ENCODE measurements at regions not wholly inside any gene's neighbourhood (a gene's known extent, or its start where the extent isn't known, plus 50 kb on each side); places are given as distances from the start of the nearest gene placed in this dataset.
A peak's percentile ranks its signal among the peaks of the same experiment; 100 is the strongest.

GRCh38 chr6:125533710-125534397 lies 215.6 kb upstream of the HEY2 start:
- no peaks in the 10 kb centered on the region for H4K20me1 ChIP-seq (ENCODE audit: insufficient read depth, low read length)
- H3K27me3 ChIP-seq (ENCODE audit: control insufficient read depth in 2 of 2, insufficient read depth in 2 of 2, low read length in 2 of 2) = peaks cover 20 to 28% of the 10 kb centered on the region in 2 donors
- no peaks in the 10 kb centered on the region for H3K79me2 ChIP-seq (ENCODE audit: insufficient read depth, low read length)
- H3K9me3 Mint-ChIP-seq = peaks cover 0 to 2% (median 0%) of the 10 kb centered on the region in 7 donors
- H3K36me3 ChIP-seq (replicated peaks in 1 of 2; ENCODE audit: control insufficient read depth in 1 of 2, insufficient read depth in 2 of 2, low read length in 2 of 2) = no peaks in the 10 kb centered on the region
- no peak for DNase-seq
- no peak overlapping the region for H3K4me2 ChIP-seq (replicated peaks; ENCODE audit: extremely low read depth, low read length, poor library complexity, severe bottlenecking)
- no peaks in the 10 kb centered on the region for H3K36me3 Mint-ChIP-seq
- H3K4me3 Mint-ChIP-seq = no peak overlapping the region
- intact Hi-C loops (cut with micrococcal nuclease) = no loop called here
- no peak overlapping the region for H3K9ac ChIP-seq (ENCODE audit: insufficient read depth, low read length, poor library complexity, severe bottlenecking)
- H3K4me1 Mint-ChIP-seq = no peaks in the 10 kb centered on the region
- peaks cover 19 to 35% (median 20%) of the 10 kb centered on the region in 3 donors for H3K27me3 Mint-ChIP-seq (ENCODE audit: low read depth in 3 of 3)
- no peaks in the 10 kb centered on the region for H3K9me3 ChIP-seq (replicated peaks in 1 of 2; ENCODE audit: control insufficient read depth in 1 of 2, insufficient read depth in 1 of 2, low read length in 2 of 2)
- H3K4me1 ChIP-seq (ENCODE audit: control insufficient read depth in 1 of 2, insufficient read depth in 2 of 2, low read length in 2 of 2) = no peaks in the 10 kb centered on the region
- WGBS (ENCODE audit: insufficient coverage) = 37% methylated on average over 24 of the region's 28 CpGs
- H3K27ac Mint-ChIP-seq = no peak overlapping the region
- H2AFZ ChIP-seq (ENCODE audit: insufficient read depth, low read depth, low read length, poor library complexity, severe bottlenecking) = no peak overlapping the region
- H3K27ac ChIP-seq (ENCODE audit: low read depth in 1 of 2, low read length in 2 of 2) = no peak overlapping the region
- TF ChIP-seq CTCF (IDR thresholded peaks at IDR 0.05) = no peak
- H3K4me3 ChIP-seq (replicated peaks in 1 of 3; ENCODE audit: low read depth in 2 of 3, low read length in 3 of 3) = no peak overlapping the region

GRCh38 chr6:125534430-125535263 lies 214.8 kb upstream of the HEY2 start:
- DNase-seq = no peak
- Histone ChIP-seq H3K9ac (ENCODE audit: insufficient read depth, low read length, poor library complexity, severe bottlenecking) (no peak overlapping the region), H3K4me3 (replicated peaks in 1 of 3; ENCODE audit: low read depth in 2 of 3, low read length in 3 of 3) (no peak overlapping the region), H4K20me1 (ENCODE audit: insufficient read depth, low read length) (no peaks in the 10 kb centered on the region), H2AFZ (ENCODE audit: insufficient read depth, low read depth, low read length, poor library complexity, severe bottlenecking) (no peak overlapping the region), H3K79me2 (ENCODE audit: insufficient read depth, low read length) (no peaks in the 10 kb centered on the region), H3K27ac (ENCODE audit: low read depth in 1 of 2, low read length in 2 of 2) (no peak overlapping the region), H3K36me3 (replicated peaks in 1 of 2; ENCODE audit: control insufficient read depth in 1 of 2, insufficient read depth in 2 of 2, low read length in 2 of 2) (no peaks in the 10 kb centered on the region), H3K4me1 (ENCODE audit: control insufficient read depth in 1 of 2, insufficient read depth in 2 of 2, low read length in 2 of 2) (no peaks in the 10 kb centered on the region), H3K9me3 (replicated peaks in 1 of 2; ENCODE audit: control insufficient read depth in 1 of 2, insufficient read depth in 1 of 2, low read length in 2 of 2) (no peaks in the 10 kb centered on the region), H3K4me2 (replicated peaks; ENCODE audit: extremely low read depth, low read length, poor library complexity, severe bottlenecking) (no peak overlapping the region), H3K27me3 (ENCODE audit: control insufficient read depth in 2 of 2, insufficient read depth in 2 of 2, low read length in 2 of 2) (peaks cover 20 to 28% of the 10 kb centered on the region in 2 donors)
- H3K9me3 Mint-ChIP-seq = peaks cover 0 to 2% (median 0%) of the 10 kb centered on the region in 7 donors
- 11% methylated on average over 9 of the region's 17 CpGs for WGBS (ENCODE audit: insufficient coverage)
- no peaks in the 10 kb centered on the region for H3K36me3 Mint-ChIP-seq
- H3K27ac Mint-ChIP-seq = no peak overlapping the region
- no peak for TF ChIP-seq CTCF (IDR thresholded peaks at IDR 0.05)
- H3K4me1 Mint-ChIP-seq = no peaks in the 10 kb centered on the region
- peaks cover 19 to 30% (median 20%) of the 10 kb centered on the region in 3 donors for H3K27me3 Mint-ChIP-seq (ENCODE audit: low read depth in 3 of 3)
- intact Hi-C loops (cut with micrococcal nuclease) = no loop called here
- H3K4me3 Mint-ChIP-seq = peak overlapping the region in 1 of 2 donors; percentile 7
